ENCODE measurements at regions not wholly inside any gene's neighbourhood (a gene's known extent, or its start where the extent isn't known, plus 50 kb on each side); places are given as distances from the start of the nearest gene placed in this dataset.
"Not testable (repeated sequence)": the region's sequence is repeated elsewhere in the genome, so short reads cannot be mapped to it uniquely, and the experiment has no call there.

- DNase-seq (ENCODE audit: low read depth): not testable (repeated sequence)
These were observed 313.5 kb downstream of the ANAPC1 start for GRCh38 chr2:111570300-111571114.

- not testable (repeated sequence) for DNase-seq (ENCODE audit: low read depth)
These were observed 309.2 kb downstream of the ANAPC1 start for GRCh38 chr2:111574803-111575202.

DNA sequence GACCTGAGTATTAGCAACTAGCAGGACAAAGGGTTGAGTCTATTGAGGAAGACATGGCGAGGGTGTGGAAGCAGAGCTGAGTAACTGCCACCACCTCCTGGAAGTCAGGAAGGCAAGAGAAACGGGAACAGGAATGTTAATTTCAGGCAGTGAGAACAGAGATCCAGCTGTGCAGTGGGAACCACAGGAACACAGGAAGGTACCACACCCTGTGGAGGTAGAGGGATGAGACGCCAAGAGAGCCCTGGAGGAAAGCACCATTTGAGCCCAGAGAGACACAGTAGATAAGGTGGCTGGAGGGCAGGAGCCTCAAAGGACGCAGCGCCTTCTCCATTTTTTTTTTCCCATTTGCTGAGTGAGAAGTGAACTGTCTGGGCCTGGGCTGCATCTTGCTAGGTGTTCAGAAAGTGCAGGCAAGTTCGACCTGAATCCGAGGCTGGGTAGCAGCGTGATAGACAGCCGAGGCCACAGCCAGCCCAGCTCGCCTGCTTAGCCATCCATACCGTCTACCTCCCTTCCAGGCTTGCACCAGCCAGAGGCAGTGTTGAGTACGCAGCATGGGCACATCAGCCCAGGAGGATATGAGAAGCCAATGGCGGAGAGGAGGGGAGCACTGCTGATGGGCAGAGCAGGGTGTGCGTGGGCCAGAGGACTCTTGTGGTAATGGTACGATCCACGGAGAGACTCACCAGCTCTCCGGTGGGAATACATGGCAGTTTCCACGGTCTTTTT is 306.7 kb downstream of the ANAPC1 start:
- DNase-seq (ENCODE audit: low read depth): not testable (repeated sequence)

DNA sequence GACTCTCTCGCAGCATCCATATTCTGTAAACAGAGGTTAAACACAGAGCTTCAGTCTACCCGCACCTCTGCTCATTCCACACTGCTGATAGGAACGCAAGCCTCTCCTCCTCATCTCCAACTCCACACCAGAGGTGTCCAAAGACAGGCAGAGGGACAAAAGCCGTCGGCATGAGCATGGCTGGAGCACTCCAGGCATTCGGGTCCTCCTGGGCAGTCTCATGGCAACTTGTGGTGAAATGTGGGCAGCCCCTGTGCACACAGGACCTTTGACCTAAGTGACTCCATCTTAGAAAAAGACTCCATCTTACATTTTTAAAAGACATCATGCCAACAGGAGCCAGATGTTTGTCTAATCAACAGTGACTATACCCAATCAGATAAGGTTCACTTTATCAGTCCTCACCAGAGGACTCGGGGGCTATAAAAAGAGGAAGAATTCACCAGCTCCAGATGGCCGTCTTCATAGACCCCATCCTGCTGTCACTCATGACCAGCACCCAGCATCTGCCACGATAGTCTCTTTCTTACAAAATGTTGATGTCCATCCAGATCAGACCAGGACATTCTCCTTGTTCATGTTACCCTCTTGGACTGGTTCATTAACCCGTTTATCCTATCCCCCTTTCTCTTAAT is 304.4 kb downstream of the ANAPC1 start:
- DNase-seq (ENCODE audit: low read depth): not testable (repeated sequence)

- not testable (repeated sequence) for DNase-seq (ENCODE audit: low read depth)
These were observed 303.4 kb downstream of the ANAPC1 start for GRCh38 chr2:111580616-111581015.

GRCh38 chr2:111582090-111582489 is 301.9 kb downstream of the ANAPC1 start:
- DNase-seq (ENCODE audit: low read depth): not testable (repeated sequence)

- DNase-seq (ENCODE audit: low read depth): not testable (repeated sequence)
These were observed 300.5 kb downstream of the ANAPC1 start for GRCh38 chr2:111583480-111583879.

DNA sequence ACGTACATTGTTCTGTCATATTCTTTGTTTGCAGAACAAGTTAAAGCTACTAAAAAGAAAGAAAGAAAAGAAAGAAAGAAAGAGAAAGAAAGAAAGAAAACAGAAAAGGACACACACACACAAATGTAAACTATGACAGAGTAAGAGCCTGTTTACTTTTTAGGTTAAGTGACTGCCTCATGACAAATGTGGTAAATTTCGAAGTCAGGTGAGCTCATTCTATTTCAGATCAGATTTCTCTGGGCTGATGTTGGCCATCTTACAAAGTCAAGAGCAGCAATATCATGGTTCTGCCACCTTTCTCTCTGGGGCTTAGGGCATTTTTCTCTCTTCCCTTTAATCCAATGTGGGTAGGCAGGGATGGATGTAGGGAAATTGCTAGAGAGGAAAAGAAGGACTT is 299.5 kb downstream of the ANAPC1 start:
- not testable (repeated sequence) for DNase-seq (ENCODE audit: low read depth)

- not testable (repeated sequence) for DNase-seq (ENCODE audit: low read depth)
These were observed 299.0 kb downstream of the ANAPC1 start for GRCh38 chr2:111584950-111585349.

DNA sequence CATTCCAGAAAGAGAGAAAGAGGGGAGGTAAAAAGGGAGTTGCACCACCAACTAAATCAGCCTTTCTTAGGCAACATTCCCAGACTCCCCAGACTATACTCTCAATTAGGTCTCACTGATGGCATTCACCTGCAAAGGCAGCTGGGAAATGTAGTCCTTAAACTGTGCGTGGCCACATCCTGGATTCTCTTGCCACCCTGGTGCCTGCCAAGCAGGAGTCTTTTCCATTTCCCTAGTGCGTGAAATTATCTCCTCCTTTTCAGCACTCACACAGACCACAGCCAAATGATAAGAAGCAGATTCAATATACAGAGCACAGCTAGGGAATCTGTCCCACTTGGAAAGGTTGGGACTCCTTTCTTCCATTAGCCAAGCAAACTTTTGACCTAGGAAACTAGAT is 298.0 kb downstream of the ANAPC1 start:
- DNase-seq (ENCODE audit: low read depth): not testable (repeated sequence)

- not testable (repeated sequence) for DNase-seq (ENCODE audit: low read depth)
These were observed 288.9 kb downstream of the ANAPC1 start for GRCh38 chr2:111595072-111595471.

DNA sequence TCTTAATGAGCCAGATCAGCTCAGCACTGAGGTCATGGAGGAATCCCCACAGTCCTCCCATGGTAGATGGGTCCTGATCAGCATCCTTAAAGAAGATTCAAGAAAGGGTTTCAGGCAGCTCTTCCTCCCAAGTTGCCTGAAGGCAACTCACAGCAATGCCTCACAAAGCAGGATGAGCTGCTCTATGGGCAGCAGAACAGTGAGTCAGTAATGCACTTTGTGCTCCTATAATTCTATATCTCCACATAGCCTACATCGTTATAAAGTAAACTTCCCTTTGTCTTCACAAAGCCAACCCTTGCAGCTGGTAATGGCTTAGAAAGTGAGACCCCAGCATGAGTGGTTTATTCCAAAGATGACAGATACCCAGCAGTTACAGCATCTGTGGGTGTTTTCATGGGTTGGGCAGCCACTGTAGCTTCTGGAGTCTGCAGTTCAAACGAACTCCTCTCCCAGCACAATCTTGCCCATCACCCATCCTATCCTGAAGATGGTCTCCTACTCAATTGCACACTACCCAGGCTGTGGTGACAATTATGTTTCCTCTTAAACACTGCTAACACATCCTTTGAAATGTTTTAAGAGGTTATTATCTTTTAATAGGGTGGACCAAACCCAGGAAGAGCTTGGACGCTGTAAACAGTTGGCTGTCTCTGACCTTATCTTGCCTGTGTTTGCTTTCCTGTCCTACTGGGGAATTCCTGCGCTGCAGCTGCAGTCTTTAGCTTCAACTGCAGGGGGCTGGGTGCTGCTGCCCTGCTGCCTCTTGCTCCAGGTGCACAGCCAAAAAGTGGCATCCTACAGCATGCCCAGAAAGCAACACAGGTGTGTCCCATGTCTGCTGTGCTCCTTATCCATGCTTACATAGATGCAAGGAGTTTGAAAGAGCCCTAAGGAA is 286.9 kb downstream of the ANAPC1 start:
- not testable (repeated sequence) for DNase-seq (ENCODE audit: low read depth)

DNA sequence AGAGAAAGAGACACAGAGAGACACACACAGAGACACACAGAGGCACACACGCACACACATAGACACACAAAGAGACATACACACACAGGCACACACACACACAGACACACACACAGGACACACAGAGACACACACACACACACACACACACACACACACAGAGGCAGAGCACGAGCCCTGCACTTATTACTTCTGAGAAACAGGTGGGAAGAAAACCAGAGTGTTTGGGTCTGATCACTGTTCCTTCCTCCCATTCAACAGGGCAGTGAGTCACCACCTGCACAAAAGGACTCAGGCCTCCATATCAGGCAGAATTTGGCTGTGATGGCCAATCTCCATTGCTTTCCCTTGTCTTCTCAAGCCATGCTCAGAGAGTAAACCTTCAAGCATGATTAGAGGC is 285.0 kb downstream of the ANAPC1 start:
- not testable (repeated sequence) for DNase-seq (ENCODE audit: low read depth)

DNA sequence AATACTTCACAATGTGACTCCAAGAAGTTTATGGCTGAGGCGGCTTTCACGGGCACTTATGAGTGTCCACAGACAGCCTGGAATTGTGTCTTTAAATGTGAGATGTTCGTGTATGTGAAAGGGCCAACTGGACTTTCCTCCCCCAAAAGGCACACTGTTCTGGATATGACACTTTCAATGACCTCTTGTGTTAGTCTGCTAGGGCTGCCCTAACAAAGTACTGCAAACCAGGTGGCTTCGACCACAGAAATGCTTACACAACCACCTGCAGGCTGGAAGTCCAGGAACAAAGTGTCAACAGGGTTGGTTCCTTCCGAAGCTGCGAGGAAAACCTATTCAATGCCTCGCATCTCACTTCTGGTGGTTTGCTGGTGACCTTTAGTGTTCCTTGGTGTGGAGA is 281.7 kb downstream of the ANAPC1 start:
- not testable (repeated sequence) for DNase-seq (ENCODE audit: low read depth)

DNA sequence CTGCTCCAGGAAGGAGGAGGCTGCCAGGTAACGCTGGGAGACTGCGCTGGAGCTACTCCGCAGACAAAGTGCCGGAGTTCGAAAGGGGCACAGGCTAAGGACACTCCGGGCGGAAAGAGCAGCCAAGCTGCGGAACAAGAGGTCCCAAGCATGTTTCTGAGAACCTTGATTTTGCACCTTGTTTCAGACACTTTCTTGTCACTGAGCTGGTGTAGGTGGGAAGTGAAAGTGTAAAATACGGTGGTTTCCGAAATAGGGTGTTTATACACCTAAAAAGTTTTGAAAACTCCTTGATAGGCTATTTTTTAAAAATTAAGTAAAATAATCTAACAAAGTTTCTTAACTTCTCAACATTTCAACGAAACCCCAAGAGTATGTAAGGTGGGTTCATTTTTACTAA is 278.2 kb downstream of the ANAPC1 start:
- not testable (repeated sequence) for DNase-seq (ENCODE audit: low read depth)

GRCh38 chr2:111606632-111607031 is 277.4 kb downstream of the ANAPC1 start:
- DNase-seq (ENCODE audit: low read depth): not testable (repeated sequence)

DNA sequence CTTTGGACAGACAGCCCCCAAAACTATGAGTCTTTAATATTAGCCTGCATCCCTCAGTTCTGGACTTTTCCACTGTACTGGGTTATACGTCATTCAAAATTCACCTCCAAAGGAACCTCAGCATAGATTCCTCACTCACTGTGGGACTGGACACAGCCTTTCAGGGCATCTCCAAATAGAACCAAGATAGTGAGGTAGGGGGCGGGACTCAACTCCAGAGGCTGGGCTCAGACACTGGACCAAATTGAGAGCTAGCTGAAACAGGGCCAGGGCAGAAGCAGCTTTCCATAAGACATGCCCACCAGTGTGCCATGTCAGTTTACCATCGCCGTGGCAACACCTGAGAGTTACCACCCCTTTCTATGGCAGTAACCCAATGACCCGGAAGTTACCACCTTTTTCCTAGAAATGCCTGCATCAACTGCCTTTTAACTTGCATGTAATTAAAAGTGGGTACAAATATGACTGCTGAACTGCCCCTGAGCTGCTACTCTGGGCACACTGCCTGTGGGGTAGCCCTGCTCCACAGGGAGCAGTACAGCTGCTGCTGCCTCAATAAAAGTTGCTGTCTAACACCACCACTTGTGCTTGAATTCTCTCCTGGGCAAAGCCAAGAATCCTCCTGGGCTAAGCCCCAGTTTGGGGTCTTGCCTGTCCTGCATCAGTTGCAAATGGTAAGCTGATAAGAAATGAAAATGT is 274.7 kb downstream of the ANAPC1 start:
- not testable (repeated sequence) for DNase-seq (ENCODE audit: low read depth)

GRCh38 chr2:111610035-111610434 is 274.0 kb downstream of the ANAPC1 start:
- DNase-seq (ENCODE audit: low read depth): not testable (repeated sequence)

- no peak for DNase-seq (ENCODE audit: low read depth)
These were observed 267.3 kb downstream of the ANAPC1 start for GRCh38 chr2:111616651-111617218.
